ENCODE measurements at regions not wholly inside any gene's neighbourhood (a gene's known extent, or its start where the extent isn't known, plus 50 kb on each side); places are given as distances from the start of the nearest gene placed in this dataset.
A peak's percentile ranks its signal among the peaks of the same experiment; 100 is the strongest.

DNA sequence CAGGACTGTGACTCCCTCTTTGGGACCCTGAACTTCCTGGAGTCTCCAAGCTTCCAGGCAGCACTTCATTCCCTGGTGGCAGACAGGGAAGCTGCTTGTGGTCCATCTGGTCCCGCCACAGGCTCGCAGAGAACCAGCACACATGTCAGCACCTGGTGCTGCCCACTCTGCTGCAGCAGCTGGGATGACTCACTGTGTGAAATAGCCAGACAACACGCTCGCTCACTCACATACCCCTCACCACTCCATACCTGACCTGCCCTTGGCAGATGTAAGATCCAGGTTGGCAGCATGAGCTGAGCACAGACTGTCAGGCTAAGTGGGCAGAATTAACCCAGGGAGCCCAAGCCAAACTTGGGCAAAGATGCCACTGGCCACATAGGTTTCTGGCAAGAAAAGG, 613.5 kb downstream of the PCDH18 start:
- no peak for DNase-seq

DNA sequence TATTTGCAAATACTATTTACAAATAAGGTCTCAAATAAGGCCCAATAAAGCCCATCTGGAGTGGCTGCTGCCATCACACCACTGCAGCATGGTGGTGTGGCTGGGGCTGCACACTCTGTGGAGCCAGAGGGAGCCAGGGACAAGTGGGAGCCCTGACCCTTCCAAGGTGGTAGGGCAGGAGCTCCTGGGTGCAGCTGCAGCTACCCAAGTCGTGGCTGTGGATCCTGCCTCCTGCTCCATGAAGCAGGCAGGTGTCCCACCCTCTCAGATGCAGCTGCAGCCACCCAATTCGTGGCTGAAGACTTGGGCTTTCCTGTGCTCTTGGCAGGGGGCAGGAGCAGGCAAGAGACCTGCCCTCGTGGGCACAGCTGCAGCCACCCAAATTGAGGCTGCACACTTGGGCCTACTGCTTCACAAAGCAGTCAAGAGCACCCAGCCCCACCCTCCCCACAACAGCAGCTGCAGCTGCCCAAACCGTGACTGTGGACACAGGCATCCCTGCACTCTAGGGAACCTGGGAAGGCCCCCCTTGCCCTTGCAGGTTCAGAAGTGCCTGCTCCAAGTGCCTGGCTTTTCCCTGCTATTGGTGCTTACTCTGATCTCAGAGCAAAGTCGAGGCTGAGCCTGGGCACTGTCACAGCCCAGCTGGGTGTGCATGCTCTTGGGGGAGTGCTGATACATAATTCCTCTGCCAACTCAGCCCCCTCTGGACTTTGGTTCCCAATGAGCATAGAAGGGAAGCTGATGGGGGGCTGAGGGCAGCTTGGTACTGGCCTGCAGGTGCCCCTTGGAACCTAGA, 614.8 kb downstream of the PCDH18 start:
- no peak for DNase-seq

DNA sequence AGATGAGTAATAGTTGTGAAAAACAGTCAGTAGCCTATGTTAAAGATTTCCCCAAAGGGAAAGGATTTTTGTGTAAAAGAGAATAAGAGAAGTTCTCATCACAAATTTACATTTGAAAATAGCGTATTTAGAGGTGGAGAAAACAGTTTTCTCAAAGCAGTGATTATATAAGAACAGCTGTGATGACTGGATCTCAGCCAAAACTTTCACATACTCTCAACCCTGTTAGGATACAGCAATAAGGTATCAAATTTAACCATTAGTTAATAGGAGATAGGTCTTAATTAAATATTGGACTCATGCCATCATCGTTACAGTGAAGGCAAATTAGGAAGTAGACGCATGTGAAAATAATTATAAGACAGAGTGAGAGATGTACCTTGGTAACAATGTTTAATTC, 622.7 kb downstream of the PCDH18 start:
- peak; percentile 67 for DNase-seq

DNA sequence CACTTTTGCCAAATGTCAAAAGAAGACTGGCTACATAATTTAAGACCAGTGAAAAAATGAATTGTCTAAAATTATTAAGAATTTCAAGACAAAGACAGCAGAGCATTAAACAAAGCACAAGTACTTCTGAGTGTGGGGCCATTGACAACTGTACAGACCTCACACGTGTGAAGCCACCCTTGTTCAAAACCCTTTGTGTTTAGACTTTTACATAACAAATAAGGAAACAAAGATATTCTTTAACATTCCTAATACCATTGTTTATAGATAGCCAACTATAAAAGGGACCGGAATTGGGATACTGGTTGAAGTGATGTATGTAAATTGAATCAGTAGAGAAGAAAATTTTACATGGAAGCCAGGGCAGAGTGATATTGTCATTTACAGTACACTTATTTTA, 624.2 kb downstream of the PCDH18 start:
- no peak for DNase-seq

DNA sequence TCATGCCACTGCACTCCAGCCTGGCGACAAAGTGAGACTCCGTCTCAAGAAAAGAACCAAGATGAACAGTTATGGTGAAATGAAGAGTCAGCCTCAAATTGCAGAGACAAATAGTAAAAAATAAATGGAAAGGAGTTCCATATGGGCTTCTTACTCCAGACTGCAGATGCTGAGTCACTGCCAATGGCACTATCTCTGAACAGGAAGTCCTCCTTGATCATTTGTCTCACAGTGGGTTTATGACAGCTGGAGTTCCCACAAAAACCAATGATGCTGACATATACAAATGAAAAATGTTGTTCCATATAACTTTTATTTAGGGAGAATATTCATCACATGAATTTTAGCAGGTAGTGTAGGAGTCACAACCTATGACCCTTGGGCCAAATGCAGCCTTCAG, 631.6 kb downstream of the PCDH18 start:
- no peak for DNase-seq

DNA sequence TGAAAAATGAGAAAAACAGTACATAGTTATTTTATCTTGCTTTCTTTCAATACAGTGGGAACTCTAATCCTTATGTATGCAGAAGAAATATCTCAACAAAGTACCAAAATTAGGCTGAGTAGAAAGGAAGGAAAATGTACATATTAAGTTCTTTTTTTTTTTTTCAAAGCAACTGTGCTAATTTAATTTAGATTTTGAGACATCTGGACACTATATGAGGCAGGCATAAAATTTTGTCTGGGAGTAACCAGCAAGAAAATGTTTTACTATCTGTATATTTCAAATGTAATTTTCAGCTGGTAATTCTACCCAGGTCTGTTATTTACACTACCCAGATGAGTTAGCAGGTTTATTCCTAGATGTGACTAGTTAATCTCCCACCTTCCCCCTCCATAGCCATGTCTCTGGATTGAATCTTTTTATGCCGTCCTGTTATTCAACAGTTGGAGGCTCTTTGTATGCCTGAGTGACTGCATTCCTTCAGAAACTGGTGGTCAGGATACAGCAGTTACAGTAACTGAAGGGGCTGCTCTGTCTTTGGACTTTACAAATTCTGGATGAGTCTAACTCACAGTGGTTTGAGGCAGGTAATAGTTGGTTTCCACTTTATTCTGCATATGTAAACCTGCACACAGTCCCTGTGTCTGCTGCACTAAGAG, 633.6 kb downstream of the PCDH18 start:
- no peak for DNase-seq

DNA sequence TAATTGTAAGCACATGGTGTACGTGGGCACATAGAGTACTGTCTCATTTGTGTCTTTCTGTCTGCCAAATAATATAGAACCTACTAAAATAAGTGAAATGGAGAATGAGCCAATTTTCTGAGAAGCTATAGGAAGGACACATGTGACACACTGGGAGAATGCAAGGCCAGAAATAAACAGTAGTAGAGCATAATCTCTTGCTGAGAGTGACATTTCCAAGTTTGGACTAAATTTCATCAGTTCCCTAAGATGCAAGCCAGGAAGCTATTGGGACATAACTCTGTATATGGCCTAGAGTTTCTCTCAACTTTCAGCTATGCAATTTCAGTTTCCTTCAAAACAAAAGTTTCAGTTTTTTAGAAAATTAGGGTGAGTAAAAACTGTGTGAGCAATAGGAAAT, 638.7 kb downstream of the PCDH18 start:
- no peak for DNase-seq

DNA sequence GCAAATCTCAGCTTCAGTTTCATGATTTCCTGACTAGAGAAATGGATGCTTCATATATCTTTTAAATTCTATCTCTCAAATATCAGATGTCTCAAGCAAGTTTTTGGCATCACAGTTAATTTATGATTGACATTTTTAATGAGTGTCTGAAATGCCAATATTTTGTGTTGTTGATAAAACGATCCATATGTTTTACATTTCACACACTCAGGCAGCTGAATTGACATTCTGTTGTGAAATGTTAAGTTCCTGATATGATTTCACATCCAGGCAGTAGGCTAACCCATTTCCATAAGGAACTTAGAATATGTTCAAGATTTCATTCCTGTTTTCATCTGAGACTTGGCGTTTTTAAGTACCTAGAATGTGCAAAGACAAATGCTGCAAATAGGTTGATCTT, 650.6 kb downstream of the PCDH18 start:
- DNase-seq = no peak

DNA sequence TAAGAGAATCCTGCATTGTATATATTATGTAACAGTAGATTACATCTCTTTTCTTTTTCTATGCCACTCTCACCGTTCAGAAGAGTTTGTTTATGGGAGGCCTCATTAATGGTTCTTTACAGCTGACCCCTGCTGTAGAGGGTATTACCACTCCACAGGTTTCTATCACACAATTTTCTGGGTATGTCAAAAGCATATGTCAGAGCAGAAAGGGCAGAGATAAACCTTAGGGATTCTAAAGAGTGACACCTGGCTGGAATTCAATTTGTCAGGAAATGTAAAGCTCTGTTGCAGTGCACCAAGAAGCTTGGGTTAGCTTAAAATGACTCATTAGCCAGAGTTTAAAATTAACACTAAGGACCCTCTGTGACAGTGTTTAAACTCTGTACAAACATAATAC, 658.7 kb downstream of the PCDH18 start:
- no peak for DNase-seq

DNA sequence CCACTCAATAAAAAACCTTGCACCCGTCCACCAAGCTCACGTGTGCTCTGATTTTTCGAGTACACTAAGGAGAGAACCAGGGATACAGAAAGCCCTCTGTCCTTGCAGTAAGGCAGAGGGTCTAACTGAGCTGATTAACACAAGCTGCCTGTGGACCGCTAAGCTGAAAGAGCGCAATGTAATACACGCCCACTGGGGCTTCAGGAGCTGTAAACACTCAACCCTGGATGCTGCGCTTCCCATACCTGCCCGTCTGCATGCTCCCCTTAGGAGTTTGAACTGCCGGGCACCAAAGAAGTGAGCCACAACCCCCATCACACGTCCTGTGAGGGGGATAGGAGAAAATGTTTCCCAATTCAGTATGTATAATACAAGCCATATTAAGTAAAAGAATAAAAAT, 664.8 kb downstream of the PCDH18 start:
- DNase-seq = no peak

DNA sequence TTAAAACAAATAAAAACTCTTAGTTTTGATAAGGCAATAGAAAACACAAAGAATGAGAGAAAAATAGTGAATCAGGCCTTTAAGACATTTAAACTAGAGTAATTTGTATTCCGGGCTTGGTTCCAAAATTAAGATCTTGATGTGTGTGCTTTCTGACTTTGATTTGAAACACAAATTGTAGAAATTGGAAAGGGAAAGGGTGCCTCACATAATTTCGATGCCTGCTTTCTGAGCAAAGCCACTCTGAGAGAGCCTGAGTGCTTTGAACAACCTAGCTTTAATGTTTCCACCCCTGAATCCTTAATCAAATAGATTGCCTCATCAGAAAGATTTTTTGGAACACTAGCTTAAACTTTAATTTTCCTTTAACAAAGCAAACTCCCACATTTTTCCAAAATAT, 666.8 kb downstream of the PCDH18 start:
- no peak for DNase-seq

DNA sequence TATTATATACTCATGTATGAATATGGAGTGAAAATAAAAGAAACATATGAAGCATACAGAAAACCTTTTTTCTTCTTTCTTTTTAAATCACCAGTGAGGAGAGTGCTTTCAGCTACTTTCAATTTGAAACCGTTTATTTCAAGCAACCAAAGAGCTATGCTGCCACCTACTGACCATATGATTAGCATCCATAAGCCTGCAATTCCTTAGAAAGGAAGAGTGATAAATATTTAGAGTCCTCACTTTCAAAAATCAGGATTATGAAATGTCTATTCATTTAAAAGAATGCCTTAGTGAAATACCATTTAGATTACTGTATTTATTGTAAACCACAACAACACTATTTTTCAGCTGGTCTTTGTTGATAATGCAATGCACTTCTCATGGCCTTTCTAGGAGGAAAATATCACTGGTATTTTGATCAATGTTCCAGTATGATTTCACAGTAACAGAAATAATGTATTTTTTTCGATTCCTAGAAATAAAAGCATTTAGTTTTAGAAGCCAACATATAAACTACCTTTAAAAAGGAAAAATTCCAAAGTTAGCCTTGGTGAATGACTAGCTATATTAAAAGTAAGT, 667.6 kb downstream of the PCDH18 start:
- DNase-seq = peak; percentile 50

DNA sequence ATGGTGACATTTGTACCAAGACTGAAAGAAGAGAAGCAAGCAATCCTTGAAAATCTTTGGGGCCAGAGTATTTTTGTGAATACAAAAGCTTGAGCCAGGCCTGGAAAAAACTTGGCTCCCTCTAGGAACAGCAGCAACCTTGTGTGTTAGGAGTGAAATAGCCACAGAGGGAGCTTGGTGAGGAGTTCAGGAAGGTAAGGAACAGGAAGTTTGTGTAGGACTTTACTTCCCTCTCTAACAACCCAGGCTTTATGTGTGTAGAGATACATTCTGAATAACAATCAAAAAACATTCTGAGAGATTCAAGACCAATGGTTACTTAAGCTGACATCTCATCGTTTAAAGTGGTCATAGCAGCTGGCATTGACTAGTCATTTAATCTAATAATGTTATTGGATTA, 668.5 kb downstream of the PCDH18 start:
- no peak for DNase-seq

DNA sequence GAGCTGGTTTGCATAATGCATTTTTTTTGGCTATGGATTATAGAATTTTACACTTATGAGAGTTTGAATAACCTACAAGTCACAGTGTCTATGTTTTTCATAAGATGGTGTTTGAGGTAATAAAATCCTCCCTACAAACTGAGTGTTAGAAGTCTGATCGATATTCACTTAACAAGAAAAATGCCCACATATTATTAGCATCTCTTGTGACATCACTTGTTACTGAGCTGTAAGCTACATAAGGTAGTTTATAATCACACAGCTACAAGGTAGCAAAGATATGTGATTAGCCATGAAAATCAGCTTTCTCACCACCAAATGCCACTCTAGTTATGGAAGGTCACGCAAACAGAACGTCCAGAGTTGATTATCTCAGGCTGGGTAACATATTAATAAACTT, 669.6 kb downstream of the PCDH18 start:
- no peak for DNase-seq

DNA sequence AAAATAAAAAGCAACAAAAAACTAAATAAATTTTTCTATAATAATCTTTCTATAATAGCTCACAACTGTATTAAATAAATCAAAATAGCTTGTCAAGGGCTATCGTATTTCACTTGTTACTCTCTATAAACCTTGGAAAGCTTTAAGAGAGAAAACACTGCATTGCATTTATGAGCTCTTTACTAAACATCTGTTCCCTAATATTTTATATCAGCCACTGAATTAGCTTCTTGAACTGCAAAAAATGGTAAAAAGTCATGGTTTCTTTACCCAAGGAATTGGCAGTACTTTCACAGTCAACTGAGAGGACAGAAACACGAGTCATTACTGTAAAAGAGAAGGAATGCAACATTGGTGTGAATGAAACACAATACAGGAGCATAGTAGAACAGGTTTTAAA, 671.2 kb downstream of the PCDH18 start:
- DNase-seq = no peak

DNA sequence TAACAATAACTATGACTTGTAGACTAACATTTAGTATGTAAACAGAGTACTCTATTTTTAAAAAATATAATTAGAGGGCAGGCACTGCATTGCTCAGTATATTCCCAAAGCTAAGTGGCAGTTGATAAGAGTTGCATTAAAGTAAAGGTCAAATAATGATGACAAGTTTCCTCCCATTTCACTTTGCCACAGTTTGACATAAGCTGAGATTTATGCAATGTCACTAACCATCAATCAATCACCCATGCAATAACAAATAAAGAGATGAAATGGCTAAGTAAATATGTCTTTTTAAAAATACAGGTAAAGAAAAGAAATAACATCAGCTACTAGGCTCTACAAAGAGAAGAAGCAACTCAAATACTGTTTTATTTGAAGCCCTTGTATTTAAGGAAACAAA, 673.4 kb downstream of the PCDH18 start:
- no peak for DNase-seq

DNA sequence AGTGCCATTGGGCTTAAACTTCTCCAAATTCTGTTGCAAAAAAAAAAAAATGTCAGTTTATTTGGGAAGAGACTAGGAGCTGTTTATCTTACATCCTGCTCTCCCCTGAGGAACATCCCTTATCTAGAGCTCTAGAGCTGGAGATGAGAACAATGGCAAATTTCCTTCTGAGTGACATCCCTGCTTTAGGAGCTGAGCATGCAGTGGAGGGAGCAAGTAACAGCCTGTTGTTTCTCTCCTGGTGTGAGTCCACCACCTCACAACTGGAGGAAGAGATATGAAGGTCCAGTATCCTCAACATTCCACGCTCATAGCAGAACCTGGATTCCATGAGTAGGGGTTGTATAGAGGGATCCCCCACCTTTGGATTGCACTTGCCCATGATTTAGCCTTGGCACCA, 676.4 kb downstream of the PCDH18 start:
- no peak for DNase-seq

DNA sequence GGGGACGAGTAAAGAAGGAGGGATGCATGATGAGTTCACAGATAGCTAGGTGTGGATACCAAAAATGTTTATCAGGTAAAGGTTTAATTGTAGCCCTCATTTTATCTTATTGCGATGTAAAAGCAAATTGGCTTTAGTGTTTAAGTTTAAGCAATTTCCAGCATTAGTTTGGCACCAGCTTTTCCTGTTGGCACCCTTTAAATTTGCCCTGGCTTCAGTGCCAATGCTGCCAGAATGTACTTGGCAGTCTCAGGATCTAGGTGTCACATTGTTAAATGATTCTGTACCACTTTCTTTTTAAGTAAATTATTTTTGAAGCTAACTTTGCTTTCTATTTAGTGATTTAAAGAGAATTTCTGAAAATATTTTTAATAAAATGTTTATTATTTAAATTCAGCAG, 681.8 kb downstream of the PCDH18 start:
- no peak for DNase-seq

DNA sequence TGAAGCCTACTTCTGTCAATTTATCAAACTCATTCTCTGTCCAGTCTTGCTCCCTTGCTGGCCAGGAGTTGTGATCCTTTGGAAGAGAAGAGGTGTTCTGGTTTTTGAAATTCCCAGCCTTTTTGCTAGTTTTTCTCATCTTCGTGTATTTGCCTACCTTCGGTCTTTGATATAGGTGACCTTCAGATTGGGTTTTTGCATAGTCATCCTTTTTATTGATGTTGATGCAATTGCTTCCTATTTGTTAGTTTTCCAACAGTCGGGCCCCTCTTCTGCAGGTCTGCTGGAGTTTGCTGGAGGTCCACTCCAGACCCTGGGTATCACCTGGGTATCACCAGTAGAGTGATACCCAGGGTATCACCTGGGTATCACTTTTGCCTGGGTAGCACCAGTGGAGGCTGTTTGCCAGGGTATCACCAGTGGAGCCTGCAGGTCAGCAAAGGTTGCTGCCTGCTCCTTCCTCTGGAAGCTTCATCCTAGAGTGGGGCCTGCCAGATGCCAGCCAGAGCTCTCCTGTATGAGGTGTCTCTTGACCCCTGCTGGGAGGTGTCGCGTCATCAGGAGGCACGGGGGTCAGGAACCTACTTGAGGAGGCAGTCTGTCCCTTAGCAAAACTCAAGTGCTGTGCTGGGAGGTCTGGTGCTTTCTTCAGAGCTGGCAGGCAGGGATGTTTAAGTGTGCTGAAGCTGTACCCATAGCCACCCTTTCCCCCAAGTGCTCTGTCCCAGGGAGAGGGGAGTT, 684.2 kb downstream of the PCDH18 start:
- DNase-seq = no peak

DNA sequence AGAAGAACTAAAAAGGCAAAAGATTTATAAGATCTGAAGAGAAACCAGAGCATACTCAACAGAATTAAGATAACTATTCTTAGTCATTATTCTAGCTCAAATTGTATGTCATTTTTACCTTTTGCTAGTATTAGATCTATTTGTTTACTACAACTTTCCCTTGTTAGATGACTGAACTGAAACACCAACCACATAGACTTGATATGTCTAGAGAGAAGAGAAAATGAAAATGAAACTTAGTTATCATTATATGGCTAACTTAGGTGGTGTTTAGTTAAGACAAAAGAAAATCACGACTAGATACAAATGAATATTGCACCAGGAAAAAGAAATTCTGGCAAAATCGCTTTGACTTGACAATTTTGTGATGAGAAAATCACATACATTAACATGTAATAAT, 690.8 kb downstream of the PCDH18 start:
- no peak for DNase-seq

DNA sequence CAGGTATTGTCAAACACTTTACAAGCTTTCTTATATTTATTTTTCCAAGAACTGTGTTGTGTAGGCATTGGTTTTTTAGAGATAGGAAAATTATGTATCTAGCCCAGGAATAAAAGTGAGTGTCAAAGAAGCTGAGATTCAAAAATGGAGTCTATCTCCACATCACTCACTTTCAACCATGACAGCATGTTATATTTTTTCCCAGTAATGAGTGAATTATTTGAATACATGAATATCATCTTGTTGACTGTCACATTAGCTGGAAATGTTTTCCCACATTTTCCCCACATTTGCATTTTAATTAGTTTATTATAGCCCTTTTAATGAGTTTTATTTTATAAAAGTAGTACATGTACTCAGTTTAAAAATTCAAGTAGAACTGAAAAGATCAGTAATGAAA, 693.7 kb downstream of the PCDH18 start:
- no peak for DNase-seq

DNA sequence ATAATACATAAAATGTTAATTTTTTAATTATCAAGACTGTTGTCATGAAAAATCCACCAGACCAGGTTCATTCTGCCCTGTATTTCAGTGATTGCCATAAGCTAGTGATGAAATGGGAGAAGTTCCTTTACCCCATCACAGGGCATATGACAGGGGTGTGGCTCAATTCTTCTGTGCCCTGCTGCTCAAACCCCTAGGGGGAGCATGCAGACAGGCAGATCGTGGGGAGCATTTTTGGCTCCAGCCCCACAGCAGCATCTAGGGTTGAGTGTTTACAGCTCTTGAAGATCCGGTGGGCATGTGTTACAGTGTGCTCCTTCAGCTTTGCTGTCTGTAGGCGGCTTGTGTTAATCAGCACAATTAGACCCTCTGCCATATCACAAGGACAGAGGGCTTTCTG, 700.7 kb downstream of the PCDH18 start:
- no peak for DNase-seq

DNA sequence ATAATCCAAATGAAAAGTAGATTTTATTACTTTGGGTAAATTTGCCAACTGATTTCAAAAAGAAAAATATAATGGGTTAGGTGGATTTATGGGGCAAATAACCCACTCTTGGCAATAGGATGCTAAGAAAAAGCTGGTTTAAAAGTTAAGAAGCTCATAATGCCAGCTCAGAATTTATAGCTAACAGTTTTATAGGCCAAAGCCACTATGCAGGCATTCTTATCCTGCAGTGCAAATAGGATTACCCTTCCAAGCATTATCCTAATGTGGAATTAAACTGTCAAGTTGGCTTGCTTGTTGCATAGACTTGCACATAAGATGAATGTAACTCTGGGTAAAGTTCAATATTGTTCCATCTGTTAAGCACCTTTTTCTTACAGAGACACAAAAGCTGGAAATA, 703.0 kb downstream of the PCDH18 start:
- DNase-seq = no peak

DNA sequence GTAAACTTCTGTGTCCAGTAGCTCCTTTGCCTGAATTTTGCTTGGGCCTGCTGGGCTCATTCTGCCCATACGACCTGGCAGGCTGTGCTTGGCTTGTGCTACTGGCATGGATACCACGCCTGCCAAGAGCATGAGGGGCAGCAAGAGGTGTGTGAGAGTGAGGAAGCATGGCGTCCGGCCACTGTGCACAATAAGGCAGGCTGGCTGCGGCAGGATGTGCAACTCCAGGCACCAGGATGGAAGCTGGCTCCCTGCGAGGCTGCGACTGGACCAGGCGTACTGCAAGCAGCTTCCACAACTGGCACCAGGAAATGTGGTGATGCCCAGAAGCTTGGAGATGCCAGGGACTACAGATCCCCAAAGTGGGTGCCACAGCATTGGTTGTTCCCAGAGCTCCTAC, 709.3 kb downstream of the PCDH18 start:
- DNase-seq = no peak
